GM21528 (cell line): ENCODE measurements at regions not wholly inside any gene's neighbourhood (a gene's known extent, or its start where the extent isn't known, plus 50 kb on each side); places are given as distances from the start of the nearest gene placed in this dataset.
A peak's percentile ranks its signal among the peaks of the same experiment; 100 is the strongest.

Source experiments
- ATAC-seq: cut with Tn5 transposase; IDR thresholded peaks from one replicate; pipeline ENCODE4 v1.9.1; 2021; ENCODE audit warnings: mild to moderate bottlenecking, moderate library complexity; ENCODE audit not compliant: unreplicated experiment, low FRiP score

GRCh38 chr18:51514128-51514527 lies 316.6 kb upstream of the MEX3C start:
- ATAC-seq = no peak

DNA sequence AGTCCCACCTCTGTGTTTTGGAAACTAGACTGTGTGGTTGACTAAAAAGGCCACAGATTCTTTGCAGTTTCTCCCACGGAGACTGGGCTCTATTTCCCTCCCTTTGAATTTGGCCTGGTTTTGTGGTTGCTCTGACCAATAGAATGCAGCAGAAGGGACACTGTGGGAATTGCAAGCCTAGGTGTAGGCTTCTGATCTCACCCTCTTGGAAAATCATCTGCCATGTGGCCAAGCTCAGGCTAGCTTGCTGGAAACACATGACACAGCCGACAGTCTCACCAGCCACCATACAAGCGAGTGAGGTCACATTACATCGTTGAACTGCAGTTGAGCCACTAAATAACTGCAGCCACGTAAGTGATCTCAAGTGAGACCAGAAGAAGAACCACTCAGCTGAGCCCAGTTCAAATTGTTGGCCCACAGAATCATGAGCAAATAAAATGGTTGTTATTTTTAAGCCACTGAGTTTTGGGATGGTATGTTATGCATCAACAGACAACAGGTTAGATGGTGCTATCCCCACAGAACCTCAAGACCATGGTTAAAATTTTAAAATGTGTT lies 319.1 kb upstream of the MEX3C start:
- no peak for ATAC-seq

DNA sequence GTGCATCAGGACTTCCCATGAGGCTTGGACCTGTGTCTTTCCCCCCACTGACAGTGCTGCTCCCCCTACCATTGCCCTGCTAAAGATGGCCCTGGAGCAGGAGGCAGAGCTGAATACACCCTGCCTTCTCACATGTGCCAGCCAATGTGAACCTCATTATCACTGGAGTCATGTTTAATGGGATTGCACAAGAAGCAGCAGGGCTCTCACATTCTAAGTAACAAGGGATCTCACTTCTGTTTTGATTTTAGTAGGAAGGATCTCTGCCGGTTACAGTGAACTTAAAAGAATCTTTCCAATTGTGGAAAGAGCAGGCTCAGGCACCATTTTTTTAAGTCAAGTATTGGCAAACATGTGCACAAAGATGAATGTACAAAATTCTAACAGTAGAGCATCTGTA lies 322.1 kb upstream of the MEX3C start:
- ATAC-seq = no peak

DNA sequence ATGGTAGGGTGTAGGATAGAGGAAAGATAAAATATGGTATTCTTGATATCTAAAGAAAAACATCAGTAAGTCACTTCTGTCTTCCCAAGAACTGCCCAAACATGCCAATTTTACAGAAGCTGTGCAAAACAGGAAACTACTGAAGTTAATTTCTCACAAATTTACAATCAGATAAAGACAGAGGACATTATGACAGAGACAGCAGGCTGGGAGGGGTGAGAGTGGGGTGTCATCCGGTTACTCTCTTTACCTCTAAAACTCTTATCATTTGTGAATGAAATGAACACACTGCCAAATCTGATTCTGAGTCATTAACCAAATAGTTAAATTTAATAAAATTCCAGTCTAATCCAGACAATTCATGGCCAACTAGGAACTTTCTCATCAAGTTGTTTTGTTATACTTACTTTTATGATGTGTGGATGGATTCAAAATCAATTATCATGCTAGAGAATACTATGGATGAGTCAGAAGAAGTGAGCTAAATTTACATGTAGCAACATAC lies 323.2 kb upstream of the MEX3C start:
- no peak for ATAC-seq

GRCh38 chr18:51522338-51522737 lies 324.9 kb upstream of the MEX3C start:
- no peak for ATAC-seq

- no peak for ATAC-seq
Measured at GRCh38 chr18:51522821-51523220, 325.3 kb upstream of the MEX3C start.

DNA sequence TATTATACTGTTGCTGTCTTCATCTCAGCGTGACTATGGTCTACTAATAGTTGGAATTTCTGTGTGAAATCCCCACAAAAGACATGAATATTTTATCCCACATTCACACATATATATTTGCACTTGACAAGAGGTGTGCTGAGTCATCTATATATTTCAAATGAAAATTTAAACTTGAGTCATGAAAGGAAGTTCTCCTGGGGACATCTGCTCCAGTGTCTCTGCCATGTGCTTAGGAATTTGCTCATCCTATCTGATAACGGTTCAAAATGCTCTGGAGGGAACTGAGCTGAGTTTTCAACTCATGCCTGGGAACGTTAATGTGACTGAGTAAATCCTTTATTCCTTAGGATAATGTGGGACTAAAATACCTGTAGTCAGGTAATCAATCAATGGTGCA lies 326.2 kb upstream of the MEX3C start:
- no peak for ATAC-seq

GRCh38 chr18:51525453-51526225 lies 328.2 kb upstream of the MEX3C start:
- no peak for ATAC-seq

GRCh38 chr18:51527826-51528225 lies 330.3 kb upstream of the MEX3C start:
- no peak for ATAC-seq

GRCh38 chr18:51531501-51531900 lies 334.0 kb upstream of the MEX3C start:
- no peak for ATAC-seq

DNA sequence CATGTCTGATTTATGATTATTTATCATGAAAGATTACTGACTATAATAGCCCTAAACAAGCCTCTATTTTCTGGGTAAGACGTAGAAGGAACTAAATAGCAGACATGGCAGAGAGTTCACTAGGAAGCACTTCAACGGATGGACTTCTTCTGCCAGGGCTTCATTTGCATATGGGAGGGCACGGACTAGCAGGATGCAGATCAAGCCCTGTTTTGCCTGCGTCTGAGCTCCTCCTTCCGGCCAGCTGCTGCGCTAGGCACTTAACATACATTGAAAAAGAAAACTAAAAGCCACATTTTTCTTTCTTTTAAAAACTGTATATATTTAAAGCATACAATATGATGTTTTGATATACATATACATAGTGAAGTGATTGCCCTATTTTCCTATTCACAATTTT lies 340.0 kb upstream of the MEX3C start:
- peak; percentile 76 for ATAC-seq

DNA sequence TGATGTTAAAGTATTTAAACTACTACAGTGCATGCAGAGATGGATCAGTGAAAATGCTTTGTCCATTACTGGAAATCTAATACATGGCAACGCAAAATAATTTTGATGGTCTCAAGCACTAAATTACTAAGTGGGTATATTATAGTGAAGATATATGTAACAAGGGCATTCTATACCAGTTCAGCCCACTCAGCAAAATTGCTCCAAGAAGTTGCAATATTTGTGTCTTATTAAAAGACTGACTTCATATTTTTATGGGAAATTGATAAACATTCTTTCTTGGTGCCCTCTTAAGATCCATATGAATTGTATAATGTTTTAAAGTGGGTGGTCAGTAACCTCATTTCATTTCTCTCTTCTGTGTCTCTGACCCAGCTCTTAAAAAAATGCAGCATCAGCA lies 343.1 kb upstream of the MEX3C start:
- ATAC-seq = no peak

DNA sequence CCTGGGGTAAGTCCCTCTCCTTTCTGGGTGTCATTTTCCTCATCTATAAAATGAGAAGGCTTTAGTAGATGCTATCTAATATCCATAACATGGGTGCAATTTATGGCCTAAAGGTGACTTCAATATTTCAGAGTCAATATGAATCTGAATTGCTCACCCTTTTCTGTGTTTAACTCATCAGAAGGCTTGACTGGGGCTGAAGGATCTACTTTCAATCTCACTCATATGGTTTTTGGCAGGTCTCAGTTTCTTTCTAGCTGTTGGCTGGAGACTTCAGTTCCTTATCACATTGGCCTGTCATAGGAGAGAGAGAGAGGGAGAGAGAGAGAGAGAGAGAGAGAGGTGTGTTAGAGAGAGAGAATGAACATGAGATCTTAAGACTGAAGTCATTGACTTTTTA lies 343.7 kb upstream of the MEX3C start:
- ATAC-seq = no peak

- ATAC-seq = no peak
Measured at GRCh38 chr18:51543658-51544155, 346.2 kb upstream of the MEX3C start.

GRCh38 chr18:51545446-51545845 lies 348.0 kb upstream of the MEX3C start:
- ATAC-seq = no peak

DNA sequence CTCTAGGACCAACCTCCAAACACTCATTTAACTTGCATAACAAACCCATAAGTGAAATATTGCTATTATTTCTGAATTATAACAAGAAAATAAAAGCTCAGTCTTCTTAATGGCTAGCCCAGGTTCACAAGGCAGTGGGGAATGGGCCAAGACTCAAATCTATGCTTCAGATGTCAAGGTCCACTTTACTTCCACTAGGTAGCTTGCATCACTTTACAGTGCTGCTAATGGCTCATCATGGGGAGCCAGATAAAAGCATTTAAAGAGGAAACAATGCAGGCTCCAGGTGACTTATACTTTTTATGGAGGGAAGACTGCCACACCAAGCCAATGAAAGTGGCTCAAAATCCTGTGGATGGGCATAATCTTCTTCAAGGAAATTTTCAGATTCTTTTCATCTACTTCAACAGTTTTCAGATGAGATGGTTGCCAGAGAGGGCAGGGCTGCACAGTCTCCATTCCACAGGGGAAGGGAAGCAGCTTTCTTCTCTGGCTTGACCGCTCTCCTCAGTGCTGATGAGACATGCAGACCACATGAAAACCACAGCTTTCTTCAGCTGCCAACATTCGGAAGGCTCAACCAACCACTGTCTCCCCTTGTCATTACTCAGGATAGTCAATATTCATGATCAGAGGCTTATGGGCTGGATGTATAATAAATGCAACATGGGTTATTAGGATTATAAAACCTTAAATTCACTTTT lies 361.9 kb upstream of the MEX3C start:
- no peak for ATAC-seq

- ATAC-seq = no peak
Measured at GRCh38 chr18:51559902-51560287, 362.4 kb upstream of the MEX3C start.

- ATAC-seq = no peak
Measured at GRCh38 chr18:51561821-51562220, 364.3 kb upstream of the MEX3C start.

- no peak for ATAC-seq
Measured at GRCh38 chr18:51562866-51563265, 365.4 kb upstream of the MEX3C start.

- ATAC-seq = no peak
Measured at GRCh38 chr18:51563396-51563795, 365.9 kb upstream of the MEX3C start.

- ATAC-seq = no peak
Measured at GRCh38 chr18:51568151-51568550, 370.7 kb upstream of the MEX3C start.
